Ascending aorta (tissue), 2 donors: ENCODE measurements at regions not wholly inside any gene's neighbourhood (a gene's known extent, or its start where the extent isn't known, plus 50 kb on each side); places are given as distances from the start of the nearest gene placed in this dataset.

Experiments used
- DNase-seq, 2 donors: peaks; one replicate each; pipeline ENCODE4 v3.0.0-alpha.2; 2019; ENCODE audit warnings: low spot score in 2 of 2
- H3K27ac ChIP-seq, 2 donors: fragments of 200-600 bp; sonication (generic); one replicate each; pipeline ENCODE4 v1.5.1; 2016 to 2017; ENCODE audit warnings: mild to moderate bottlenecking in 1 of 2
- H3K27me3 ChIP-seq: fragments of 200-600 bp; sonication (generic); one replicate; pipeline ENCODE4 v1.5.1; 2017
- H3K36me3 ChIP-seq, 2 donors: fragments of 200-600 bp; sonication (generic); one replicate each; pipeline ENCODE4 v1.5.1; 2016
- H3K4me1 ChIP-seq, 2 donors: fragments of 200-600 bp; sonication (generic); one replicate each; pipeline ENCODE4 v1.5.1; 2016 to 2017; ENCODE audit warnings: mild to moderate bottlenecking in 1 of 2
- H3K4me3 ChIP-seq, 2 donors: fragments of 200-600 bp; sonication (generic); one replicate each; pipeline ENCODE4 v1.5.1; 2016 to 2017; ENCODE audit warnings: mild to moderate bottlenecking in 1 of 2
- H3K9me3 ChIP-seq, 2 donors: fragments of 200-600 bp; sonication (generic); one replicate each; pipeline ENCODE4 v1.5.1; 2016
- CTCF ChIP-seq, 3 experiments: fragments of 200-600 bp in 2 of 3; fragments of 450-650 bp in 1 of 3; sonication (generic) in 2 of 3; IDR thresholded peaks; one replicate each; pipeline ENCODE4 v1.5.1; 2016 to 2019; ENCODE audit warnings: antibody characterized with exemption in 3 of 3, mild to moderate bottlenecking in 1 of 3, moderate library complexity in 1 of 3
- intact Hi-C: fragments of 100-400 bp; cut with DNase I; formaldehyde crosslinking; loops from one replicate; pipeline ENCODE4 v1.15.1; 2023

DNA sequence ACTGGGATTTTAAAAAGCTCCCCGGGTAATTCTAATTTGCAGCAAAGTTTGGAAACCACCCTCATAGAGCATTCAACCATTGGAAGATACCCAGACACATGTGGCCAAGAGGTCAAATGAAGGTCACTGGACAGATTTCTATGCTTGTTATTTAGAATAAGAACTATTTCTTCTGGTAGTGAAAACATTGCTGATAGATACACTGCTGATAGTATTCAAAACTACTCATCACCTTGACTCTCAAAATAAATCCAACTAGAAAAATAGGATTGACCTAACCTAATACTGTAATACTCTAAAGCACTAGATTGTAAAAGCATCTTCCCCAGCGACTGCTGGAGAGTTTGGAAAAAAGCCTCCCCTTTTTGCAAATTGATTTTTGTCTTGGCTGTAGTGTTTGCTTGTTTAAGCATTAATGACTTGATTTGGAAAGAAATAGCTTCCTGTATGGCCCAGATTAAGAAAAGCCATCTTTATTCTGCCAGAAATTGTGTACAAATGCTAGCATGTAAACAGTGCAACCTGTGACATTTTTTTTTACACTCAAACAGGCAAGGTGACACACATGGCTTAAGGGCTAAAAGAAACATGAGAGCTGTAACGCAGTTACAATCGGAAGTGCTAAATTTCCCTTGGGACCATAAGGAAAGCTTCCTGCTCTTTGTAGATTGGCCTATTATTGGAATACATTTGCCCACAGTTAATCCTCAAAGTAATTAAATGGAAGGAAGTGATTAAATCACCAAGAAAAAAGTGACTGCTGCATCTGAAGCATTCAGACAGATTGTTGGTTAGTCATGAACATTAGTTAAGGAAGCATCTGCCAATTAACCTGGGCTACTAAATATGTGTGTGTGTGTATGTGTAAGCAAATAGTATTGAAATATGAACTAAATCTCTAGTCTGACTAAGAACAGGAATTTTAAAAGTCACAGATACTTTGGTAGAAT lies 356.5 kb upstream of the ATP2B1 start:
- Histone ChIP-seq H3K36me3 (no peaks in the 10 kb centered on the region), H3K27ac (no peak overlapping the region), H3K4me3 (no peak overlapping the region), H3K9me3 (no peaks in the 10 kb centered on the region), H3K27me3 (no peaks in the 10 kb centered on the region), H3K4me1 (no peaks in the 10 kb centered on the region)
- intact Hi-C loops: no loop called here
- TF ChIP-seq CTCF (IDR thresholded peaks at IDR 0.05): no peak
- DNase-seq: no peak

DNA sequence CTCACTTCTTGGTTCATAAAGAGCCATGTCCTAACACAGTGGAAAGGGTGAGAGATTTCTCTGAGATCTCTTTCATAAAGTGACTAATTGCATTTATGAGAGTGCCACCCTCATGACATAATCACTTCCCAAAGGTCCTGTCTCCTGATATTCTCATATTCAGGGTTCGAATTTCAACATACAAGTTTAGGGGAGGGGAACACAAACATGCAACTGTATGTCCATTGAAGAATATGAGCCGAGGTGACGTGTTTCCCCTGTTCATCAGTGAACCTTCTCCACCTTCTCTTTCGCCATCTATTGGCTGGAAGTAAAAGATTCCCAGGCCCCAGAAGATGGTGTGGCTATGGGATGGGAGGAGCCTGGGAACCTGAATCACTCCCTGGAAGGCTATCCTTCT lies 354.2 kb upstream of the ATP2B1 start:
- Histone ChIP-seq H3K27me3 (no peaks in the 10 kb centered on the region), H3K27ac (no peak overlapping the region), H3K9me3 (no peaks in the 10 kb centered on the region), H3K4me1 (no peaks in the 10 kb centered on the region), H3K36me3 (no peaks in the 10 kb centered on the region), H3K4me3 (no peak overlapping the region)
- no peak for DNase-seq
- intact Hi-C loops: no loop called here
- no peak for TF ChIP-seq CTCF (IDR thresholded peaks at IDR 0.05)

DNA sequence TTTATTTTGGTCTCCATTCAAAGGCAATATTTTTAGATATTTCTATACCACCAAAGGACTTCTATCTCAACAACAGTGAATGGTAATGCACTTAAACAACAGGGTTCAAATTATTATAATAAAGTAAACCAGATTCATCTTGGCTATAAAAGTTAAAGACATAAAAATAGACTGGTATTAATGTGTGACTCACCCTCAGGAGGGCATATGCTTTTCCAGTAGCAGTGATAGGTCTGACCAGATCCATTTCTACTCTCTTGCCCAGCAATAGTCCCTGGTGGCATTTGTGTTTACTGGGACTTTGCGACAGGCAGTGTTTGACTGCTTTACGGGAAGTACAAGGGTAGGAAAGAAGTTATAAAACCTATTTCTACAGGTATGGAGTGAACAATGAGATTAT lies 353.2 kb upstream of the ATP2B1 start:
- DNase-seq: no peak
- no peaks in the 10 kb centered on the region for H3K9me3 ChIP-seq
- no peaks in the 10 kb centered on the region for H3K4me1 ChIP-seq
- intact Hi-C loops: no loop called here
- H3K27ac ChIP-seq: no peak overlapping the region
- no peaks in the 10 kb centered on the region for H3K36me3 ChIP-seq
- TF ChIP-seq CTCF (IDR thresholded peaks at IDR 0.05): no peak
- H3K27me3 ChIP-seq: no peaks in the 10 kb centered on the region
- H3K4me3 ChIP-seq: no peak overlapping the region

DNA sequence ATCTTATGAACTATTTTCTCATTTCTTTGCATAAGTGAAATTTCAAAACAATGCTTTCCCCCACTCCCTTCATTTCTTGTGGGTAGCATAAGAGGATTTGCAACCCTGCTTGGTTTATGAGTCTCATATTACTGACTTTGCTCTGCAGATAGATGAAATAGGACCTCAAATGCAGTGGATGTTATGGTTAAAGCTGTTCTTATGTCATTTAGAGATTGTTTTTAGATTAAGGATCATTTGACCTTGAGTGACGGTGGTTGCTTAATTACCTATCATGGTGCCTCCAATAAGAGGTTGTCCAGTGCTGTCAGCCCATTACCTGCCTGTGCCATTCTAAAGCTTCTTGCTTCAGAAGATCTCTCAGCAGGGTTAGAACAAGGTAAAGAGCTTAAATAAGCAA lies 351.4 kb upstream of the ATP2B1 start:
- H3K4me1 ChIP-seq: no peaks in the 10 kb centered on the region
- DNase-seq: no peak
- H3K36me3 ChIP-seq: no peaks in the 10 kb centered on the region
- H3K27ac ChIP-seq: no peak overlapping the region
- no peaks in the 10 kb centered on the region for H3K9me3 ChIP-seq
- no peaks in the 10 kb centered on the region for H3K27me3 ChIP-seq
- TF ChIP-seq CTCF (IDR thresholded peaks at IDR 0.05): no peak
- no peak overlapping the region for H3K4me3 ChIP-seq
- intact Hi-C loops: no loop called here

DNA sequence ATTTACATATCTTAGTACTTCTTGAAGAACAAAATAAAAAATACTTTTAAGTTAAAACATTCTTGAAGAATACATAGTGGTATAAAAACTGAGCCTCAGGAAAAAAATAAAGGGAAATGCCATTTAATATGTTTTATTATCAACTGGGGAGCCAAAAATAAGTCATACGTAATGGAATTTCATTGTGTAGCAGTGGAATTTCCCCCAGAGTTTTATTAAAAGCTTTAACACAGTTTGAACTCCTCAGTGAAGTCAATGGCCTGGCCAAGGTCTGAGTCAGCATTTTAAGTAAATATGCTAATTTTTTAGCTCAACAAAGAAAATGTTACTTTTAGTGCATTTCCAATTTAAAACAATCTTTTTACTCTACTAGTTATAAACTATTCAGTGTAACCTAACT lies 350.1 kb upstream of the ATP2B1 start:
- Histone ChIP-seq H3K4me1 (no peaks in the 10 kb centered on the region), H3K27me3 (no peaks in the 10 kb centered on the region), H3K36me3 (no peaks in the 10 kb centered on the region), H3K9me3 (no peaks in the 10 kb centered on the region), H3K4me3 (no peak overlapping the region), H3K27ac (no peak overlapping the region)
- no peak for TF ChIP-seq CTCF (IDR thresholded peaks at IDR 0.05)
- intact Hi-C loops: no loop called here
- DNase-seq: no peak
